ENCODE measurements at regions not wholly inside any gene's neighbourhood (a gene's known extent, or its start where the extent isn't known, plus 50 kb on each side); places are given as distances from the start of the nearest gene placed in this dataset.

DNA sequence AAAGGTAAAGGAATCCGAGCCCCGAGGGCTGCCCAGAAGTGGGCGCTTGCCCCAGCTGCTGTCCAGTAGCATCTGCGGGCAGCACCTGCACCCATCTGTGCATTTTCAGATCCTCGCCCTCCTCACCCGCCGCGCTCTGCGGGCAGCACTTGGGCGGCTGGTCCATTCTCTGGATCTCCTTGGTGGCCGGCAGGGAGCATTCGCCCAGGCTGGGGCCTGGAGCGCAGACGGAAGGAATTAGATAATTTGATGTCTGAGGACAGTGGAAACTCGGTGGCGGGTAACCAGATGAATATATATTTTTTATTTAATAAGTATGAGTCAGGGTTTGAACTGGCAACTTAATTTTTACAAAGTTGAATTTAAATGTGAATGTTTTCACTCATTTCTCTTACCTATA lies 88.5 kb downstream of the NPIPB11 start:
- Histone ChIP-seq H3K9ac (ENCODE audit: insufficient read depth, low read length, poor library complexity, severe bottlenecking) (no peak overlapping the region), H3K36me3 (replicated peaks in 1 of 2; ENCODE audit: control insufficient read depth in 1 of 2, insufficient read depth in 2 of 2, low read length in 2 of 2) (peaks cover 8 to 13% of the 10 kb centered on the region in 2 donors), H3K79me2 (ENCODE audit: insufficient read depth, low read length) (no peaks in the 10 kb centered on the region), H2AFZ (ENCODE audit: insufficient read depth, low read depth, low read length, poor library complexity, severe bottlenecking) (no peak overlapping the region), H3K4me2 (replicated peaks; ENCODE audit: extremely low read depth, low read length, poor library complexity, severe bottlenecking) (no peak overlapping the region), H3K9me3 (replicated peaks in 1 of 2; ENCODE audit: control insufficient read depth in 1 of 2, insufficient read depth in 1 of 2, low read length in 2 of 2) (no peaks in the 10 kb centered on the region), H3K27ac (ENCODE audit: low read depth in 1 of 2, low read length in 2 of 2) (peak overlapping the region; percentile 33 to 85), H3K4me3 (replicated peaks in 1 of 3; ENCODE audit: low read depth in 2 of 3, low read length in 3 of 3) (peak overlapping the region in 1 of 3 experiments; percentile 43), H3K27me3 (ENCODE audit: control insufficient read depth in 2 of 2, insufficient read depth in 2 of 2, low read length in 2 of 2) (no peaks in the 10 kb centered on the region), H3K4me1 (ENCODE audit: control insufficient read depth in 1 of 2, insufficient read depth in 2 of 2, low read length in 2 of 2) (peaks cover 25 to 29% of the 10 kb centered on the region in 2 donors), H4K20me1 (ENCODE audit: insufficient read depth, low read length) (no peaks in the 10 kb centered on the region)
- Mint-ChIP-seq H3K27me3 (ENCODE audit: low read depth in 3 of 3) (no peaks in the 10 kb centered on the region), H3K4me1 (peaks cover 33% of the 10 kb centered on the region), H3K36me3 (peaks cover 37% of the 10 kb centered on the region in 2 donors), H3K4me3 (peak overlapping the region in 1 of 2 donors; percentile 26), H3K27ac (peak overlapping the region; percentile 87 to 98 (median 94)), H3K9me3 (peaks cover 0 to 2% (median 0%) of the 10 kb centered on the region in 7 donors)
- DNase-seq, result peak in 1 of 3 donors; percentile 38
- 83% methylated on average over 7 of the region's 16 CpGs for WGBS (ENCODE audit: insufficient coverage)
- TF ChIP-seq, protein P1, sequence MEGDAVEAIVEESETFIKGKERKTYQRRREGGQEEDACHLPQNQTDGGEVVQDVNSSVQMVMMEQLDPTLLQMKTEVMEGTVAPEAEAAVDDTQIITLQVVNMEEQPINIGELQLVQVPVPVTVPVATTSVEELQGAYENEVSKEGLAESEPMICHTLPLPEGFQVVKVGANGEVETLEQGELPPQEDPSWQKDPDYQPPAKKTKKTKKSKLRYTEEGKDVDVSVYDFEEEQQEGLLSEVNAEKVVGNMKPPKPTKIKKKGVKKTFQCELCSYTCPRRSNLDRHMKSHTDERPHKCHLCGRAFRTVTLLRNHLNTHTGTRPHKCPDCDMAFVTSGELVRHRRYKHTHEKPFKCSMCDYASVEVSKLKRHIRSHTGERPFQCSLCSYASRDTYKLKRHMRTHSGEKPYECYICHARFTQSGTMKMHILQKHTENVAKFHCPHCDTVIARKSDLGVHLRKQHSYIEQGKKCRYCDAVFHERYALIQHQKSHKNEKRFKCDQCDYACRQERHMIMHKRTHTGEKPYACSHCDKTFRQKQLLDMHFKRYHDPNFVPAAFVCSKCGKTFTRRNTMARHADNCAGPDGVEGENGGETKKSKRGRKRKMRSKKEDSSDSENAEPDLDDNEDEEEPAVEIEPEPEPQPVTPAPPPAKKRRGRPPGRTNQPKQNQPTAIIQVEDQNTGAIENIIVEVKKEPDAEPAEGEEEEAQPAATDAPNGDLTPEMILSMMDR (IDR thresholded peaks at IDR 0.05), result no peak
- intact Hi-C loops (cut with micrococcal nuclease), result loop anchor here in 1 of 2 donors (2.0 kb wide), 1 partner anchor 17 kb away; no protein-coding TSS in a partner anchor

DNA sequence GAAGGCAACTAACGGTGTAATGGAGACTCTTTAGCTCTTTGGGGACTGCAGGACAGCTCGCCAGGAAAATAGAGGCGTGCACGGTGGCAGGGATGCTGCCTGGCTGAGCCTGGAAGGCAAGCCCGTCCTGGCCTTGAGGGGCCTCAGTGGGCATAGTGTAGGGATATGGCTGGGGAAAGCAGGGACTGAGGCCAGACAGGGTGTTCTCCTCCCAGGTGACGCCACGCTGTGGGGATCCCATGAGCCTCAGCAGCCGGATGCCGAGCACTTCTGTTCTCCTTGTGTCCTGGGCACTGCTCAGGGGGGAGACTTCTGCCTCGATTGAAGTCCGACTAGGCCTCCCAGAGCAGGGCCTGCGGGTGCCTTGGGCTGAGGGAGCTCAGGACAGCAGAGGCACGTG lies 89.2 kb downstream of the NPIPB11 start:
- Histone ChIP-seq H3K4me3 (replicated peaks in 1 of 3; ENCODE audit: low read depth in 2 of 3, low read length in 3 of 3) (no peak overlapping the region), H3K9me3 (replicated peaks in 1 of 2; ENCODE audit: control insufficient read depth in 1 of 2, insufficient read depth in 1 of 2, low read length in 2 of 2) (no peaks in the 10 kb centered on the region), H3K9ac (ENCODE audit: insufficient read depth, low read length, poor library complexity, severe bottlenecking) (no peak overlapping the region), H3K79me2 (ENCODE audit: insufficient read depth, low read length) (no peaks in the 10 kb centered on the region), H3K4me1 (ENCODE audit: control insufficient read depth in 1 of 2, insufficient read depth in 2 of 2, low read length in 2 of 2) (peaks cover 25 to 29% of the 10 kb centered on the region in 2 donors), H3K36me3 (replicated peaks in 1 of 2; ENCODE audit: control insufficient read depth in 1 of 2, insufficient read depth in 2 of 2, low read length in 2 of 2) (peaks cover 8 to 15% of the 10 kb centered on the region in 2 donors), H3K4me2 (replicated peaks; ENCODE audit: extremely low read depth, low read length, poor library complexity, severe bottlenecking) (no peak overlapping the region), H2AFZ (ENCODE audit: insufficient read depth, low read depth, low read length, poor library complexity, severe bottlenecking) (no peak overlapping the region), H3K27ac (ENCODE audit: low read depth in 1 of 2, low read length in 2 of 2) (no peak overlapping the region), H4K20me1 (ENCODE audit: insufficient read depth, low read length) (no peaks in the 10 kb centered on the region), H3K27me3 (ENCODE audit: control insufficient read depth in 2 of 2, insufficient read depth in 2 of 2, low read length in 2 of 2) (no peaks in the 10 kb centered on the region)
- no peak for DNase-seq
- intact Hi-C loops (cut with micrococcal nuclease), result no loop called here
- H3K4me3 Mint-ChIP-seq, result no peak overlapping the region
- H3K27me3 Mint-ChIP-seq (ENCODE audit: low read depth in 3 of 3), result peaks cover 0 to 3% (median 0%) of the 10 kb centered on the region in 3 donors
- peaks cover 0 to 2% (median 0%) of the 10 kb centered on the region in 7 donors for H3K9me3 Mint-ChIP-seq
- peaks cover 44 to 45% of the 10 kb centered on the region in 2 donors for H3K36me3 Mint-ChIP-seq
- TF ChIP-seq, protein P1 (IDR thresholded peaks at IDR 0.05), result no peak
- H3K27ac Mint-ChIP-seq, result peak overlapping the region; percentile 23 to 97 (median 90)
- H3K4me1 Mint-ChIP-seq, result peaks cover 33% of the 10 kb centered on the region
- whole genome bisulfite sequencing (ENCODE audit: insufficient coverage), result 93% methylated on average over 13 of the region's 13 CpGs
